ENCODE measurements at regions not wholly inside any gene's neighbourhood (a gene's known extent, or its start where the extent isn't known, plus 50 kb on each side); places are given as distances from the start of the nearest gene placed in this dataset.

DNA sequence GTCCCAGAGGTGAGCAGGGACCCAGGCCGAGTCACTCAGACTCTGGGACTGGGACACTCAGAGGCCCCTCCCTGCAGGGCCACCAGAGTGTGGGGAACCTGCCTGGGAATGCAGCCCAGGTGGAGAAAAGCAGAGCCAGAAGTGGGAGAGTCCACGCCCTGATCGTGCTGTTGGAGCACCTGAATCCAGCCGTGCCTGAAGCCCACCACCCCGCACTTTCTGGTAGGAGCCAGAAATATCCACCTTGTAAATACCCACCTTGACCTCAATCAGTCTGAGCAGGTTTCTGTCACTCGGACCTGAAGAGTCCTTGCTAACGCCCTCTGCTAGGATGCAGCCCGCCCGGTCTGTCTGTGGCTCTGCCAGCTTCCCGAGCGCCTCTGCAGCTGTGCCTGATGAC, 86.7 kb downstream of the PDGFA start:
- TF ChIP-seq ELF1 (IDR thresholded peaks at IDR 0.05; ENCODE audit: borderline replicate concordance, low read depth) (no peak), POLR2A (IDR thresholded peaks at IDR 0.05; ENCODE audit: borderline replicate concordance, extremely low read depth, insufficient read depth, insufficient read length) (no peak), POLR2AphosphoS5 (IDR thresholded peaks at IDR 0.05; ENCODE audit: low read depth, low read length) (no peak), CEBPB (IDR thresholded peaks at IDR 0.05; ENCODE audit: low read depth) (no peak), SP1 (IDR thresholded peaks at IDR 0.05; ENCODE audit: low read depth) (no peak)
- TF ChIP-seq, protein P1, sequence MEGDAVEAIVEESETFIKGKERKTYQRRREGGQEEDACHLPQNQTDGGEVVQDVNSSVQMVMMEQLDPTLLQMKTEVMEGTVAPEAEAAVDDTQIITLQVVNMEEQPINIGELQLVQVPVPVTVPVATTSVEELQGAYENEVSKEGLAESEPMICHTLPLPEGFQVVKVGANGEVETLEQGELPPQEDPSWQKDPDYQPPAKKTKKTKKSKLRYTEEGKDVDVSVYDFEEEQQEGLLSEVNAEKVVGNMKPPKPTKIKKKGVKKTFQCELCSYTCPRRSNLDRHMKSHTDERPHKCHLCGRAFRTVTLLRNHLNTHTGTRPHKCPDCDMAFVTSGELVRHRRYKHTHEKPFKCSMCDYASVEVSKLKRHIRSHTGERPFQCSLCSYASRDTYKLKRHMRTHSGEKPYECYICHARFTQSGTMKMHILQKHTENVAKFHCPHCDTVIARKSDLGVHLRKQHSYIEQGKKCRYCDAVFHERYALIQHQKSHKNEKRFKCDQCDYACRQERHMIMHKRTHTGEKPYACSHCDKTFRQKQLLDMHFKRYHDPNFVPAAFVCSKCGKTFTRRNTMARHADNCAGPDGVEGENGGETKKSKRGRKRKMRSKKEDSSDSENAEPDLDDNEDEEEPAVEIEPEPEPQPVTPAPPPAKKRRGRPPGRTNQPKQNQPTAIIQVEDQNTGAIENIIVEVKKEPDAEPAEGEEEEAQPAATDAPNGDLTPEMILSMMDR (IDR thresholded peaks at IDR 0.05 in 2 of 3, conservative IDR thresholded peaks at IDR 0.05 in 1 of 3; ENCODE audit: borderline replicate concordance in 1 of 3, insufficient read depth in 1 of 3, low read depth in 2 of 3, low read length in 2 of 3) = no peak
- ATAC-seq (no peak), DNase-seq (ENCODE audit: low read depth, low spot score) (no peak)
- no peak overlapping the region for H3K9ac ChIP-seq (ENCODE audit: low read length)
- H3K4me3 ChIP-seq (replicated peaks in 1 of 2; ENCODE audit: low read depth in 1 of 2, low read length in 2 of 2) = no peak overlapping the region
- H3K4me2 ChIP-seq (ENCODE audit: low read length) = no peak overlapping the region
- H3K4me1 ChIP-seq (ENCODE audit: control insufficient read depth in 1 of 2, insufficient read depth in 2 of 2, low read length in 2 of 2) = peaks cover 2 to 13% of the 10 kb centered on the region in 2 experiments; a peak in 3 of 4 replicates
- H3K27ac ChIP-seq (ENCODE audit: low read depth, low read length) = no peak overlapping the region; the same call in 1 of the 2 replicates
- no peaks in the 10 kb centered on the region for H3K36me3 ChIP-seq (ENCODE audit: control insufficient read depth in 1 of 2, insufficient read depth in 2 of 2, low read length in 2 of 2)
- no peaks in the 10 kb centered on the region for H3K9me2 ChIP-seq (ENCODE audit: insufficient read depth)
- POLR2A ChIA-PET = no interaction called here
- no peaks in the 10 kb centered on the region for H3K79me2 ChIP-seq (ENCODE audit: insufficient read depth, low read length)
- H3K9me3 ChIP-seq (ENCODE audit: control insufficient read depth in 1 of 2, insufficient read depth in 1 of 2, low read depth in 1 of 2, low read length in 2 of 2) = no peaks in the 10 kb centered on the region
- no peak overlapping the region for H2AFZ ChIP-seq (ENCODE audit: low read depth, low read length, poor library complexity, severe bottlenecking)
- no peaks in the 10 kb centered on the region for H3K27me3 ChIP-seq (ENCODE audit: insufficient read depth, low read length)
- CTCF ChIA-PET = no interaction called here
- BruUV-seq (replicated peaks) = no TSS peak
- RAD21 ChIA-PET (ENCODE audit: low non-redundant PET in 1 of 2, low total read pairs in 2 of 2, uncharacterized antibody in 2 of 2, unreplicated experiment in 2 of 2) = no interaction called here
- no peaks in the 10 kb centered on the region for H4K20me1 ChIP-seq (ENCODE audit: insufficient read depth)
- intact Hi-C loops (cut with micrococcal nuclease) = no loop called here

DNA sequence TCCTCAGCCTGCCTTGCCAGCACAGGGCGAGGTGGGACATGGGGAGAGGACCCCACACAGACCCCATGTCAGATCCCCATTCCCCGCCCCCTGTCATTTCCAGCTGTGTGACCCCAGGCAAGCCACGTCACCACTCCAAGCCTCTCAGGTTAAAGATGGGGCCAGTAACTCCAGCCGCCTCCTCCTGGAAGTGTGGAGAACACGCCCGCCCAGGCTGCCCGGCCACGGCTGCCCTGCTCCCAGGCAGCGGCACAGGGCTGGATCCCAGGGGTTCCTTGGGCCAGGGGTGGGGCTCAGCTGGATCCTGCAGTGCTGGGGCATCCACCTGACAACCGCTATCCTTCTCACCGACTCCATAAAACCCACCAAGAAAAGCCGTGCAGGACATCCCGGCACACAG, 86.1 kb downstream of the PDGFA start:
- ChIA-PET CTCF (no interaction called here), POLR2A (no interaction called here), RAD21 (ENCODE audit: low non-redundant PET in 1 of 2, low total read pairs in 2 of 2, uncharacterized antibody in 2 of 2, unreplicated experiment in 2 of 2) (no interaction called here)
- DNase-seq (ENCODE audit: low read depth, low spot score) (no peak), ATAC-seq (no peak)
- Histone ChIP-seq H4K20me1 (ENCODE audit: insufficient read depth) (no peaks in the 10 kb centered on the region), H3K9me3 (ENCODE audit: control insufficient read depth in 1 of 2, insufficient read depth in 1 of 2, low read depth in 1 of 2, low read length in 2 of 2) (no peaks in the 10 kb centered on the region), H3K4me3 (replicated peaks in 1 of 2; ENCODE audit: low read depth in 1 of 2, low read length in 2 of 2) (no peak overlapping the region), H3K9me2 (ENCODE audit: insufficient read depth) (no peaks in the 10 kb centered on the region), H3K36me3 (ENCODE audit: control insufficient read depth in 1 of 2, insufficient read depth in 2 of 2, low read length in 2 of 2) (no peaks in the 10 kb centered on the region), H2AFZ (ENCODE audit: low read depth, low read length, poor library complexity, severe bottlenecking) (no peak overlapping the region), H3K27ac (ENCODE audit: low read depth, low read length) (no peak overlapping the region), H3K4me1 (ENCODE audit: control insufficient read depth in 1 of 2, insufficient read depth in 2 of 2, low read length in 2 of 2) (peaks cover 2 to 13% of the 10 kb centered on the region in 2 experiments; a peak in 3 of 4 replicates), H3K4me2 (ENCODE audit: low read length) (no peak overlapping the region), H3K79me2 (ENCODE audit: insufficient read depth, low read length) (no peaks in the 10 kb centered on the region), H3K9ac (ENCODE audit: low read length) (no peak overlapping the region), H3K27me3 (ENCODE audit: insufficient read depth, low read length) (no peaks in the 10 kb centered on the region)
- TF ChIP-seq, protein P1 (IDR thresholded peaks at IDR 0.05 in 2 of 3, conservative IDR thresholded peaks at IDR 0.05 in 1 of 3; ENCODE audit: borderline replicate concordance in 1 of 3, insufficient read depth in 1 of 3, low read depth in 2 of 3, low read length in 2 of 3) = no peak
- no peak for TF ChIP-seq TCF7L2 (IDR thresholded peaks at IDR 0.05; ENCODE audit: borderline replicate concordance, extremely low read depth, insufficient read depth, insufficient read length)
- TF ChIP-seq CBX3 (IDR thresholded peaks at IDR 0.05; ENCODE audit: low read depth) = no peak
- TF ChIP-seq, protein P2, sequence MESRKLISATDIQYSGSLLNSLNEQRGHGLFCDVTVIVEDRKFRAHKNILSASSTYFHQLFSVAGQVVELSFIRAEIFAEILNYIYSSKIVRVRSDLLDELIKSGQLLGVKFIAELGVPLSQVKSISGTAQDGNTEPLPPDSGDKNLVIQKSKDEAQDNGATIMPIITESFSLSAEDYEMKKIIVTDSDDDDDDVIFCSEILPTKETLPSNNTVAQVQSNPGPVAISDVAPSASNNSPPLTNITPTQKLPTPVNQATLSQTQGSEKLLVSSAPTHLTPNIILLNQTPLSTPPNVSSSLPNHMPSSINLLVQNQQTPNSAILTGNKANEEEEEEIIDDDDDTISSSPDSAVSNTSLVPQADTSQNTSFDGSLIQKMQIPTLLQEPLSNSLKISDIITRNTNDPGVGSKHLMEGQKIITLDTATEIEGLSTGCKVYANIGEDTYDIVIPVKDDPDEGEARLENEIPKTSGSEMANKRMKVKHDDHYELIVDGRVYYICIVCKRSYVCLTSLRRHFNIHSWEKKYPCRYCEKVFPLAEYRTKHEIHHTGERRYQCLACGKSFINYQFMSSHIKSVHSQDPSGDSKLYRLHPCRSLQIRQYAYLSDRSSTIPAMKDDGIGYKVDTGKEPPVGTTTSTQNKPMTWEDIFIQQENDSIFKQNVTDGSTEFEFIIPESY (IDR thresholded peaks at IDR 0.05; ENCODE audit: extremely low read depth, insufficient replicate concordance, low read length) = no peak
- no peak for TF ChIP-seq EZH2phosphoT487 (IDR thresholded peaks at IDR 0.05; ENCODE audit: borderline replicate concordance)
- TF ChIP-seq ZFX (IDR thresholded peaks at IDR 0.05) = no peak
- TF ChIP-seq POLR2A (IDR thresholded peaks at IDR 0.05; ENCODE audit: borderline replicate concordance, extremely low read depth, insufficient read depth, insufficient read length) = no peak
- TF ChIP-seq, protein P3, sequence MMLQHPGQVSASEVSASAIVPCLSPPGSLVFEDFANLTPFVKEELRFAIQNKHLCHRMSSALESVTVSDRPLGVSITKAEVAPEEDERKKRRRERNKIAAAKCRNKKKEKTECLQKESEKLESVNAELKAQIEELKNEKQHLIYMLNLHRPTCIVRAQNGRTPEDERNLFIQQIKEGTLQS (IDR thresholded peaks at IDR 0.05) = no peak
- BruUV-seq (replicated peaks) = no TSS peak
- intact Hi-C loops (cut with micrococcal nuclease) = no loop called here
